ENCODE measurements at regions not wholly inside any gene's neighbourhood (a gene's known extent, or its start where the extent isn't known, plus 50 kb on each side); places are given as distances from the start of the nearest gene placed in this dataset.

DNA sequence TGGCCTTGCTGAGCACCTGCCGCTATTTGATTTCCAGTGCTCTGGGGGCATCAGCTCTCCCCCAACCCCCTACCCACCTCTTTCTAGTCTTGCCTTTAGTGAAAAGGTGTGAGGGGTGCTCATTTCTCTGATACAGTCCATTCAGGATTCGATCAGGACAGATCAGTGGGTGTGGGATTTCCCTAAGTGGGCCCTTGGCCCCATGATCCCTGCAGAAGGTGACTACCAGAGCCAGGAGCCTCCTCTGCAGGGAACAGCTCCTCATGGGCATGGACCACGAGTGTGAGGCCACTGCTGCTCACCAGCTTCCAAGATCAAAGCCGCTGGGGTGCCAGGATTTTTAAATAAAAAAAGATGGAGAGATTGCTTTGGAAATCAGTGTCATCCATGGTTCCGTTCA, 835.2 kb upstream of the ID2 start:
- no peak for TF ChIP-seq POLR2AphosphoS5 (IDR thresholded peaks at IDR 0.05; ENCODE audit: low read depth, low read length)
- no peak for TF ChIP-seq TAF1 (IDR thresholded peaks at IDR 0.05; ENCODE audit: low read depth, low read length)
- no peak for TF ChIP-seq POLR2A (IDR thresholded peaks at IDR 0.05; ENCODE audit: low read depth, low read length)
- TF ChIP-seq SPI1 (IDR thresholded peaks at IDR 0.05; ENCODE audit: low read depth, low read length): no peak
- no peak for TF ChIP-seq PAX5 (IDR thresholded peaks at IDR 0.05; ENCODE audit: insufficient read depth, low read length, severe bottlenecking)
- TF ChIP-seq POU2F2 (IDR thresholded peaks at IDR 0.05; ENCODE audit: low read depth, low read length): no peak

Data from GM12891 (cell line).